ENCODE measurements at regions not wholly inside any gene's neighbourhood (a gene's known extent, or its start where the extent isn't known, plus 50 kb on each side); places are given as distances from the start of the nearest gene placed in this dataset.

DNA sequence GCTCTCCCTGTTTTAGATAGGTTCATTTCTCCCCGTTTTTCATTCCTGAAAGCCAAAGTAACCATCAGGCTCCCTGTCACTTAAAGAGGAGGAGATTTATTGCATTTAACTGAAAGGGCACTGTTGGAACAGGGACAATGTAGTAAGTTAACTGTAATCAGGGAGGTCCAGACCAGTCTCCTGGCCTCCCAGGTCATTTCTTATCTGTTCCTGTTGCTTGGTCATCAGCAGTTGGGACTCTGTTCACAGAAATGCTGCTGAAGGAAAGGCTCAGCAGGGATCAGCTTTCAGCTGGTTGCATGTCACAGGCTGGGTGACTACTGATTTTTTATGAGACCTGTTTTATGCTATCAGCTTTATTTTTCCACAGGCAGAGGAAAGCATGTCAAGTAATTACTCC is 622.6 kb upstream of the GOT2 start (continued):
- TF ChIP-seq, protein P1, sequence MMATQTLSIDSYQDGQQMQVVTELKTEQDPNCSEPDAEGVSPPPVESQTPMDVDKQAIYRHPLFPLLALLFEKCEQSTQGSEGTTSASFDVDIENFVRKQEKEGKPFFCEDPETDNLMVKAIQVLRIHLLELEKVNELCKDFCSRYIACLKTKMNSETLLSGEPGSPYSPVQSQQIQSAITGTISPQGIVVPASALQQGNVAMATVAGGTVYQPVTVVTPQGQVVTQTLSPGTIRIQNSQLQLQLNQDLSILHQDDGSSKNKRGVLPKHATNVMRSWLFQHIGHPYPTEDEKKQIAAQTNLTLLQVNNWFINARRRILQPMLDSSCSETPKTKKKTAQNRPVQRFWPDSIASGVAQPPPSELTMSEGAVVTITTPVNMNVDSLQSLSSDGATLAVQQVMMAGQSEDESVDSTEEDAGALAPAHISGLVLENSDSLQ (IDR thresholded peaks at IDR 0.05): peak; percentile 92
- TF ChIP-seq NONO (IDR thresholded peaks at IDR 0.05; ENCODE audit: low read depth in 2 of 2, low read length in 1 of 2): no peak
- TF ChIP-seq EP400 (IDR thresholded peaks at IDR 0.05): no peak; the same call in 1 of the 2 replicates
- TF ChIP-seq, protein P2, sequence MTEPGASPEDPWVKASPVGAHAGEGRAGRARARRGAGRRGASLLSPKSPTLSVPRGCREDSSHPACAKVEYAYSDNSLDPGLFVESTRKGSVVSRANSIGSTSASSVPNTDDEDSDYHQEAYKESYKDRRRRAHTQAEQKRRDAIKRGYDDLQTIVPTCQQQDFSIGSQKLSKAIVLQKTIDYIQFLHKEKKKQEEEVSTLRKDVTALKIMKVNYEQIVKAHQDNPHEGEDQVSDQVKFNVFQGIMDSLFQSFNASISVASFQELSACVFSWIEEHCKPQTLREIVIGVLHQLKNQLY (CRISPR knock-in tag; conservative IDR thresholded peaks at IDR 0.05): no peak
- TF ChIP-seq MYBL2 (IDR thresholded peaks at IDR 0.05; ENCODE audit: low read depth): peak; percentile 37; the same call in 1 of the 2 replicates
- TF ChIP-seq MYBL2 (CRISPR knock-in tag; IDR thresholded peaks at IDR 0.05; ENCODE audit: borderline replicate concordance): no peak
- TF ChIP-seq, protein P3, sequence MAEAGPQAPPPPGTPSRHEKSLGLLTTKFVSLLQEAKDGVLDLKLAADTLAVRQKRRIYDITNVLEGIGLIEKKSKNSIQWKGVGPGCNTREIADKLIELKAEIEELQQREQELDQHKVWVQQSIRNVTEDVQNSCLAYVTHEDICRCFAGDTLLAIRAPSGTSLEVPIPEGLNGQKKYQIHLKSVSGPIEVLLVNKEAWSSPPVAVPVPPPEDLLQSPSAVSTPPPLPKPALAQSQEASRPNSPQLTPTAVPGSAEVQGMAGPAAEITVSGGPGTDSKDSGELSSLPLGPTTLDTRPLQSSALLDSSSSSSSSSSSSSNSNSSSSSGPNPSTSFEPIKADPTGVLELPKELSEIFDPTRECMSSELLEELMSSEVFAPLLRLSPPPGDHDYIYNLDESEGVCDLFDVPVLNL (CRISPR knock-in tag; IDR thresholded peaks at IDR 0.05; ENCODE audit: low read depth): no peak
- peak; percentile 94 for TF ChIP-seq CBFA2T2 (conservative IDR thresholded peaks at IDR 0.05)
- peak; percentile 57; the same call in 1 of the 2 replicates for TF ChIP-seq JUN (IDR thresholded peaks at IDR 0.05; ENCODE audit: borderline replicate concordance, low read depth, low read length)
- TF ChIP-seq JUN (CRISPR knock-in tag; IDR thresholded peaks at IDR 0.05; ENCODE audit: borderline replicate concordance): no peak
- TF ChIP-seq ZFP1 (CRISPR knock-in tag; IDR thresholded peaks at IDR 0.05): no peak
- no peak for TF ChIP-seq KDM5B (IDR thresholded peaks at IDR 0.05; ENCODE audit: insufficient replicate concordance, low read depth, low read length)
- no peak for TF ChIP-seq ZNF764 (CRISPR knock-in tag; IDR thresholded peaks at IDR 0.05; ENCODE audit: low read depth)
- TF ChIP-seq RCOR1 (IDR thresholded peaks at IDR 0.05; ENCODE audit: borderline replicate concordance in 1 of 2, low read depth in 2 of 2, low read length in 2 of 2): peak; percentile 46 to 93; a peak in 3 of 4 replicates
- no peak for TF ChIP-seq ZNF165 (CRISPR knock-in tag; IDR thresholded peaks at IDR 0.05; ENCODE audit: borderline replicate concordance)
- TF ChIP-seq, protein P4, sequence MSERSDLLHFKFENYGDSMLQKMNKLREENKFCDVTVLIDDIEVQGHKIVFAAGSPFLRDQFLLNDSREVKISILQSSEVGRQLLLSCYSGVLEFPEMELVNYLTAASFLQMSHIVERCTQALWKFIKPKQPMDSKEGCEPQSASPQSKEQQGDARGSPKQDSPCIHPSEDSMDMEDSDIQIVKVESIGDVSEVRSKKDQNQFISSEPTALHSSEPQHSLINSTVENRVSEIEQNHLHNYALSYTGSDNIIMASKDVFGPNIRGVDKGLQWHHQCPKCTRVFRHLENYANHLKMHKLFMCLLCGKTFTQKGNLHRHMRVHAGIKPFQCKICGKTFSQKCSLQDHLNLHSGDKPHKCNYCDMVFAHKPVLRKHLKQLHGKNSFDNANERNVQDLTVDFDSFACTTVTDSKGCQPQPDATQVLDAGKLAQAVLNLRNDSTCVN (CRISPR knock-in tag; IDR thresholded peaks at IDR 0.05): no peak
- TF ChIP-seq TCF7 (IDR thresholded peaks at IDR 0.05; ENCODE audit: borderline replicate concordance): no peak
- TF ChIP-seq, protein P5, sequence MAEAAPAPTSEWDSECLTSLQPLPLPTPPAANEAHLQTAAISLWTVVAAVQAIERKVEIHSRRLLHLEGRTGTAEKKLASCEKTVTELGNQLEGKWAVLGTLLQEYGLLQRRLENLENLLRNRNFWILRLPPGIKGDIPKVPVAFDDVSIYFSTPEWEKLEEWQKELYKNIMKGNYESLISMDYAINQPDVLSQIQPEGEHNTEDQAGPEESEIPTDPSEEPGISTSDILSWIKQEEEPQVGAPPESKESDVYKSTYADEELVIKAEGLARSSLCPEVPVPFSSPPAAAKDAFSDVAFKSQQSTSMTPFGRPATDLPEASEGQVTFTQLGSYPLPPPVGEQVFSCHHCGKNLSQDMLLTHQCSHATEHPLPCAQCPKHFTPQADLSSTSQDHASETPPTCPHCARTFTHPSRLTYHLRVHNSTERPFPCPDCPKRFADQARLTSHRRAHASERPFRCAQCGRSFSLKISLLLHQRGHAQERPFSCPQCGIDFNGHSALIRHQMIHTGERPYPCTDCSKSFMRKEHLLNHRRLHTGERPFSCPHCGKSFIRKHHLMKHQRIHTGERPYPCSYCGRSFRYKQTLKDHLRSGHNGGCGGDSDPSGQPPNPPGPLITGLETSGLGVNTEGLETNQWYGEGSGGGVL (CRISPR knock-in tag; IDR thresholded peaks at IDR 0.05): no peak
- TF ChIP-seq ZFX (CRISPR knock-in tag; IDR thresholded peaks at IDR 0.05): no peak
- TF ChIP-seq, protein P6, sequence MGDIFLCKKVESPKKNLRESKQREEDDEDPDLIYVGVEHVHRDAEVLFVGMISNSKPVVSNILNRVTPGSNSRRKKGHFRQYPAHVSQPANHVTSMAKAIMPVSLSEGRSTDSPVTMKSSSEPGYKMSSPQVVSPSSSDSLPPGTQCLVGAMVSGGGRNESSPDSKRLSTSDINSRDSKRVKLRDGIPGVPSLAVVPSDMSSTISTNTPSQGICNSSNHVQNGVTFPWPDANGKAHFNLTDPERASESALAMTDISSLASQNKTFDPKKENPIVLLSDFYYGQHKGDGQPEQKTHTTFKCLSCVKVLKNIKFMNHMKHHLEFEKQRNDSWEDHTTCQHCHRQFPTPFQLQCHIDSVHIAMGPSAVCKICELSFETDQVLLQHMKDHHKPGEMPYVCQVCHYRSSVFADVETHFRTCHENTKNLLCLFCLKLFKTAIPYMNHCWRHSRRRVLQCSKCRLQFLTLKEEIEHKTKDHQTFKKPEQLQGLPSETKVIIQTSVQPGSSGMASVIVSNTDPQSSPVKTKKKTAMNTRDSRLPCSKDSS (IDR thresholded peaks at IDR 0.05; ENCODE audit: low read depth, partially characterized antibody): no peak
- TF ChIP-seq FOXJ2 (tag; IDR thresholded peaks at IDR 0.05): no peak
